A549 (cell line): ENCODE measurements at regions not wholly inside any gene's neighbourhood (a gene's known extent, or its start where the extent isn't known, plus 50 kb on each side); places are given as distances from the start of the nearest gene placed in this dataset.

Experiments used
- CTCF ChIP-seq: fragments of >200 bp; sonication (Bioruptor Twin); formaldehyde crosslinking; IDR thresholded peaks from 3 replicates; pipeline ENCODE4 v1.5.1; 2016
- EHMT2 ChIP-seq: fragments of 200-600 bp; sonication (generic); IDR thresholded peaks from 2 replicates; pipeline ENCODE4 v1.6.1; 2016; ENCODE audit warnings: antibody characterized with exemption, low read depth, mild to moderate bottlenecking, moderate library complexity
- EP300 ChIP-seq, 2 experiments: fragments of >200 bp; sonication (Bioruptor Twin); formaldehyde crosslinking; IDR thresholded peaks; 2 replicates in 1 of 2; 3 replicates in 1 of 2; pipeline ENCODE4 v1.6.1; 2016 to 2017
- JUN ChIP-seq, 2 experiments: fragments of >200 bp; sonication (Bioruptor Twin); formaldehyde crosslinking; IDR thresholded peaks; 2 replicates in 1 of 2; 3 replicates in 1 of 2; pipeline ENCODE4 v1.6.1; 2016 to 2017
- JUNB ChIP-seq: fragments of >200 bp; sonication (Bioruptor Twin); formaldehyde crosslinking; IDR thresholded peaks from 2 replicates; pipeline ENCODE4 v1.6.1; 2016
- MAZ ChIP-seq: fragments of 150-350 bp; IDR thresholded peaks from 2 replicates; pipeline ENCODE4 v1.6.1; 2014; ENCODE audit warnings: antibody characterized with exemption, low read depth, low read length, borderline replicate concordance
- MYC ChIP-seq: IDR thresholded peaks from 2 replicates; pipeline ENCODE4 v1.6.1; 2012; ENCODE audit warnings: mild to moderate bottlenecking, inconsistent platforms, low read length, improper control_type of control experiment, borderline replicate concordance
- NPAS2 ChIP-seq: fragments of 250-450 bp; sonication (Bioruptor Pico); IDR thresholded peaks from 2 replicates; pipeline ENCODE4 v1.8.0; 2022; ENCODE audit warnings: mild to moderate bottlenecking, moderate library complexity, borderline replicate concordance
- PBX3 ChIP-seq: IDR thresholded peaks from 2 replicates; pipeline ENCODE4 v1.6.1; 2012
- POLR2A ChIP-seq: IDR thresholded peaks from 2 replicates; pipeline ENCODE4 v1.6.1; 2012; ENCODE audit warnings: mild to moderate bottlenecking, low read length
- RCOR1 ChIP-seq: fragments of 150-350 bp; IDR thresholded peaks from 2 replicates; pipeline ENCODE4 v1.6.1; 2014; ENCODE audit warnings: antibody characterized with exemption, low read length, low read depth
- REST ChIP-seq: fragments of 200-600 bp; sonication (generic); IDR thresholded peaks from 2 replicates; pipeline ENCODE4 v1.6.1; 2016; ENCODE audit warnings: antibody characterized with exemption, mild to moderate bottlenecking, moderate library complexity
- RNF2 ChIP-seq: fragments of 200-600 bp; sonication (generic); IDR thresholded peaks from 2 replicates; pipeline ENCODE4 v1.6.1; 2016; ENCODE audit warnings: low read depth, mild to moderate bottlenecking, antibody characterized with exemption, moderate library complexity, borderline replicate concordance
- SMC3 ChIP-seq: fragments of >200 bp; sonication (Bioruptor Twin); formaldehyde crosslinking; IDR thresholded peaks from 3 replicates; pipeline ENCODE4 v1.6.1; 2018; ENCODE audit warnings: inconsistent platforms

- TF ChIP-seq CTCF (no peak), PBX3 (no peak), SMC3 (no peak), POLR2A (no peak), EP300 (IDR thresholded peaks at IDR 0.05) (no peak), NPAS2 (CRISPR knock-in tag) (no peak), REST (no peak), RNF2 (no peak), MAZ (no peak), JUN (IDR thresholded peaks at IDR 0.05) (no peak), RCOR1 (no peak), JUNB (no peak), EHMT2 (no peak), MYC (no peak)
Measured at GRCh38 chr1:213512316-213512715, 461.3 kb downstream of the RPS6KC1 start.
